NB4 (cell line): ENCODE measurements at regions not wholly inside any gene's neighbourhood (a gene's known extent, or its start where the extent isn't known, plus 50 kb on each side); places are given as distances from the start of the nearest gene placed in this dataset.

Experiments used
- DNase-seq: peaks from one replicate; pipeline ENCODE4 v3.0.0; 2010; ENCODE audit warnings: low read depth
- H3K4me3 ChIP-seq: one replicate; pipeline ENCODE4 v1.5.1; 2011; ENCODE audit warnings: mild to moderate bottlenecking, low read depth, low read length, moderate library complexity
- CTCF ChIP-seq: IDR thresholded peaks from one replicate; pipeline ENCODE4 v1.5.1; 2012; ENCODE audit warnings: low read depth, low read length
- MAX ChIP-seq: IDR thresholded peaks from 2 replicates; pipeline ENCODE4 v1.6.1; 2011; ENCODE audit warnings: low read depth, low read length
- MYC ChIP-seq: IDR thresholded peaks from 2 replicates; pipeline ENCODE4 v1.6.1; 2011; ENCODE audit warnings: low read depth, low read length
- POLR2A ChIP-seq: IDR thresholded peaks from 2 replicates; pipeline ENCODE4 v1.6.1; 2011; ENCODE audit warnings: mild to moderate bottlenecking; ENCODE audit not compliant: insufficient read length; ENCODE audit errors: extremely low read depth

GRCh38 chr2:106974891-106975290 lies 88.9 kb upstream of the ST6GAL2 start:
- H3K4me3 ChIP-seq = no peak overlapping the region
- TF ChIP-seq POLR2A (no peak), MYC (no peak), MAX (no peak), CTCF (no peak)
- DNase-seq = no peak

- H3K4me3 ChIP-seq = no peak overlapping the region
- TF ChIP-seq MAX (no peak), MYC (no peak), CTCF (no peak), POLR2A (no peak)
- DNase-seq = no peak
Measured at GRCh38 chr2:106975641-106976040, 89.7 kb upstream of the ST6GAL2 start.

GRCh38 chr2:106976548-106976947 lies 90.6 kb upstream of the ST6GAL2 start:
- H3K4me3 ChIP-seq = no peak overlapping the region
- no peak for DNase-seq
- TF ChIP-seq MYC (no peak), POLR2A (no peak), MAX (no peak), CTCF (no peak)

- no peak for DNase-seq
- no peak for TF ChIP-seq POLR2A
- no peak for TF ChIP-seq CTCF
- TF ChIP-seq MAX = no peak
- TF ChIP-seq MYC = no peak
- H3K4me3 ChIP-seq = no peak overlapping the region
Measured at GRCh38 chr2:106977717-106978116, 91.8 kb upstream of the ST6GAL2 start.

- DNase-seq = no peak
- H3K4me3 ChIP-seq = no peak overlapping the region
- no peak for TF ChIP-seq CTCF
- no peak for TF ChIP-seq MAX
- no peak for TF ChIP-seq POLR2A
- no peak for TF ChIP-seq MYC
Measured at GRCh38 chr2:106978647-106979046, 92.7 kb upstream of the ST6GAL2 start.

GRCh38 chr2:106981491-106981890 lies 95.5 kb upstream of the ST6GAL2 start:
- TF ChIP-seq MAX (no peak), CTCF (no peak), POLR2A (no peak), MYC (no peak)
- no peak overlapping the region for H3K4me3 ChIP-seq
- no peak for DNase-seq
